DND-41 (cell line): ENCODE measurements at regions not wholly inside any gene's neighbourhood (a gene's known extent, or its start where the extent isn't known, plus 50 kb on each side); places are given as distances from the start of the nearest gene placed in this dataset.
"Not testable (repeated sequence)": the region's sequence is repeated elsewhere in the genome, so short reads cannot be mapped to it uniquely, and the experiment has no call there.

Experiments
- EZH2 ChIP-seq: IDR thresholded peaks from 3 replicates; pipeline ENCODE4 v1.6.1; 2012; ENCODE audit warnings: borderline replicate concordance, low read depth, mild to moderate bottlenecking, moderate library complexity, low read length, inconsistent platforms; ENCODE audit not compliant: severe bottlenecking
- TF ChIP-seq, protein P1 (sequence below): IDR thresholded peaks from 2 replicates; pipeline ENCODE4 v1.5.1; 2012; ENCODE audit warnings: borderline replicate concordance, low read length, moderate library complexity, mild to moderate bottlenecking; ENCODE audit not compliant: poor library complexity, severe bottlenecking; ENCODE audit errors: extremely low read depth

DNA sequence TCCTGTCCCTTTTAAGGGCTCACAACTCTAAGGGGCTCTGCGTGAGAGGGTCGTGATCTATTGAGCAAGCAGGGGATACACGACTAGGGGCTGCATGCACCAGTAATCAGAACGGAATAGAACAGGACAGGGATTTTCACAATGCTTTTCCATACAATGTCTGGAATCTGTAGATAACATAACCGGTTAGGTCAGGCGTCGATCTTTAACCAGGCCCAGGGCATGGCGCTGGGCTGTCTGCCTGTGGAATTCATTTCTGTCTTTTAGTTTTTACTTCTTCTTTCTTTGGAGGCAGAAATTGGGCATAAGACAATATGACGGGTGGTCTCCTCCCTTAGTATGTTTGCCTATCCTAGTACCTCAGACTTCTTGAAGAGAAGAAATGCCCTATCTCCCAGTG is 666.8 kb upstream of the LCORL start:
- not testable (repeated sequence) for TF ChIP-seq EZH2
- TF ChIP-seq, protein P1, sequence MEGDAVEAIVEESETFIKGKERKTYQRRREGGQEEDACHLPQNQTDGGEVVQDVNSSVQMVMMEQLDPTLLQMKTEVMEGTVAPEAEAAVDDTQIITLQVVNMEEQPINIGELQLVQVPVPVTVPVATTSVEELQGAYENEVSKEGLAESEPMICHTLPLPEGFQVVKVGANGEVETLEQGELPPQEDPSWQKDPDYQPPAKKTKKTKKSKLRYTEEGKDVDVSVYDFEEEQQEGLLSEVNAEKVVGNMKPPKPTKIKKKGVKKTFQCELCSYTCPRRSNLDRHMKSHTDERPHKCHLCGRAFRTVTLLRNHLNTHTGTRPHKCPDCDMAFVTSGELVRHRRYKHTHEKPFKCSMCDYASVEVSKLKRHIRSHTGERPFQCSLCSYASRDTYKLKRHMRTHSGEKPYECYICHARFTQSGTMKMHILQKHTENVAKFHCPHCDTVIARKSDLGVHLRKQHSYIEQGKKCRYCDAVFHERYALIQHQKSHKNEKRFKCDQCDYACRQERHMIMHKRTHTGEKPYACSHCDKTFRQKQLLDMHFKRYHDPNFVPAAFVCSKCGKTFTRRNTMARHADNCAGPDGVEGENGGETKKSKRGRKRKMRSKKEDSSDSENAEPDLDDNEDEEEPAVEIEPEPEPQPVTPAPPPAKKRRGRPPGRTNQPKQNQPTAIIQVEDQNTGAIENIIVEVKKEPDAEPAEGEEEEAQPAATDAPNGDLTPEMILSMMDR = not testable (repeated sequence)
